Vagina (tissue), 2 donors: ENCODE measurements at regions not wholly inside any gene's neighbourhood (a gene's known extent, or its start where the extent isn't known, plus 50 kb on each side); places are given as distances from the start of the nearest gene placed in this dataset.

Experiments used
- DNase-seq, 2 donors: peaks; one replicate each; pipeline ENCODE4 v3.0.0-alpha.2; 2017; ENCODE audit errors: extremely low spot score in 2 of 2
- H3K27ac ChIP-seq: fragments of 200-600 bp; sonication (generic); one replicate; pipeline ENCODE4 v1.5.1; 2019
- H3K27me3 ChIP-seq: fragments of 200-600 bp; sonication (generic); one replicate; pipeline ENCODE4 v1.5.1; 2019
- H3K36me3 ChIP-seq, 2 donors: fragments of 200-600 bp; sonication (generic); one replicate each; pipeline ENCODE4 v1.5.1; 2017 to 2019
- H3K4me1 ChIP-seq: fragments of 200-600 bp; sonication (generic); one replicate; pipeline ENCODE4 v1.5.1; 2019
- H3K4me3 ChIP-seq, 2 donors: fragments of 200-600 bp; sonication (generic); 1 replicate in 1 of 2; 2 replicates in 1 of 2; pipeline ENCODE4 v1.5.1; 2016 to 2019
- H3K9me3 ChIP-seq: fragments of 200-600 bp; sonication (generic); one replicate; pipeline ENCODE4 v1.5.1; 2019
- POLR2A ChIP-seq, 2 donors: fragments of 450-650 bp; IDR thresholded peaks; one replicate each; pipeline ENCODE4 v1.6.1; 2017; ENCODE audit warnings: antibody characterized with exemption in 2 of 2, mild to moderate bottlenecking in 2 of 2, moderate library complexity in 2 of 2
- POLR2AphosphoS5 ChIP-seq, 2 donors: sonication (generic); formaldehyde crosslinking; IDR thresholded peaks; one replicate each; pipeline ENCODE4 v1.9.0; 2017; ENCODE audit warnings: antibody characterized with exemption in 2 of 2, mild to moderate bottlenecking in 2 of 2, low read depth in 1 of 2; ENCODE audit not compliant: insufficient read depth in 1 of 2
- intact Hi-C: fragments of 100-400 bp; cut with DNase I; formaldehyde crosslinking; loops from one replicate; pipeline ENCODE4 v1.15.1; 2023
- TF ChIP-seq, protein P1 (sequence below), 3 experiments: fragments of 450-650 bp in 2 of 3; fragments of 200-600 bp in 1 of 3; sonication (generic) in 1 of 3; IDR thresholded peaks; one replicate each; pipeline ENCODE4 v1.5.1; 2017 to 2019; ENCODE audit warnings: antibody characterized with exemption in 3 of 3, mild to moderate bottlenecking in 2 of 3, moderate library complexity in 2 of 3

DNA sequence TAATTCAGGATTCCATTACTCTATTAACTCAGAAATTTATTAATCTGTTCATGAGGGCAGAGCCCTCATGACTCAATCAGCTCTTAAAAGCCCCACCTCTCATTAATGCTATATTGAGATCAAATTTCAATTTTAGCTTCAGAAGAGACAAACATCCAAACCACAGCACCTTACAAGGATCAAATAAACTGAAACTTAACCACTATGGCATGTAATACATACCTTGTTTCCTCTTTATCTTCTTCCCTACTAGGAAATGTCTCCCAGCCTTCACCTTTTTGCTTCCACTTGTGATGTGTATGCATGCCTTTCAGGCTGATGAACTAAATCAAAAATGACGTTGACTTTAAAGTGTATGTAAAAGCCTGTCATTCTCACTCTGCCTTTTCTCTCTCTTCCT, 2121.3 kb downstream of the NCAM2 start:
- no peak for TF ChIP-seq POLR2A (IDR thresholded peaks at IDR 0.05)
- no peak for TF ChIP-seq POLR2AphosphoS5 (IDR thresholded peaks at IDR 0.05; ENCODE audit: insufficient read depth in 1 of 2, low read depth in 1 of 2)
- TF ChIP-seq, protein P1, sequence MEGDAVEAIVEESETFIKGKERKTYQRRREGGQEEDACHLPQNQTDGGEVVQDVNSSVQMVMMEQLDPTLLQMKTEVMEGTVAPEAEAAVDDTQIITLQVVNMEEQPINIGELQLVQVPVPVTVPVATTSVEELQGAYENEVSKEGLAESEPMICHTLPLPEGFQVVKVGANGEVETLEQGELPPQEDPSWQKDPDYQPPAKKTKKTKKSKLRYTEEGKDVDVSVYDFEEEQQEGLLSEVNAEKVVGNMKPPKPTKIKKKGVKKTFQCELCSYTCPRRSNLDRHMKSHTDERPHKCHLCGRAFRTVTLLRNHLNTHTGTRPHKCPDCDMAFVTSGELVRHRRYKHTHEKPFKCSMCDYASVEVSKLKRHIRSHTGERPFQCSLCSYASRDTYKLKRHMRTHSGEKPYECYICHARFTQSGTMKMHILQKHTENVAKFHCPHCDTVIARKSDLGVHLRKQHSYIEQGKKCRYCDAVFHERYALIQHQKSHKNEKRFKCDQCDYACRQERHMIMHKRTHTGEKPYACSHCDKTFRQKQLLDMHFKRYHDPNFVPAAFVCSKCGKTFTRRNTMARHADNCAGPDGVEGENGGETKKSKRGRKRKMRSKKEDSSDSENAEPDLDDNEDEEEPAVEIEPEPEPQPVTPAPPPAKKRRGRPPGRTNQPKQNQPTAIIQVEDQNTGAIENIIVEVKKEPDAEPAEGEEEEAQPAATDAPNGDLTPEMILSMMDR (IDR thresholded peaks at IDR 0.05): no peak
- intact Hi-C loops: no loop called here
- no peaks in the 10 kb centered on the region for H3K4me1 ChIP-seq
- DNase-seq: no peak
- no peaks in the 10 kb centered on the region for H3K9me3 ChIP-seq
- no peak overlapping the region for H3K4me3 ChIP-seq
- no peaks in the 10 kb centered on the region for H3K27me3 ChIP-seq
- no peaks in the 10 kb centered on the region for H3K36me3 ChIP-seq
- no peak overlapping the region for H3K27ac ChIP-seq

DNA sequence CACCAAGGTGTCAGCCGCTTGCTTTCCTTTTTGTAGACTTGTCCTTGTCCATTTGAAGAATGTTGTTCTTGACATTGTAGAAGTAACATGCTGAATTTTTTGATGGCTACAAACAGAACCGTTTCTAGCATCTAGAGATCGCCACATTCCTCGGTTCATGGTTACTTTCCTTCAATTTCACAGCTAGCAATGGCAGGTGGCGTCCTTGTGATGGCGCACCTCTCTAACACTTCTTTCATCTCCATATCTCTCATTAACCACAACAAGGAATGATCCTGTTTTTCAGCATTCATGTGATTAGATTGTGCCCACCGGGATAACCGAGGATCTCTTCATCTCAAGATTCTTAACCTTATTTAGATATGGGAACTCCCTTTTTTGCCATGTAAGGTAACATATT, 2129.8 kb downstream of the NCAM2 start:
- Histone ChIP-seq H3K4me1 (no peaks in the 10 kb centered on the region), H3K9me3 (no peaks in the 10 kb centered on the region), H3K27ac (no peak overlapping the region), H3K4me3 (no peak overlapping the region), H3K36me3 (no peaks in the 10 kb centered on the region), H3K27me3 (no peaks in the 10 kb centered on the region)
- no peak for DNase-seq
- intact Hi-C loops: no loop called here
- TF ChIP-seq, protein P1 (IDR thresholded peaks at IDR 0.05): no peak
- TF ChIP-seq POLR2A (IDR thresholded peaks at IDR 0.05) (no peak), POLR2AphosphoS5 (IDR thresholded peaks at IDR 0.05; ENCODE audit: insufficient read depth in 1 of 2, low read depth in 1 of 2) (no peak)

DNA sequence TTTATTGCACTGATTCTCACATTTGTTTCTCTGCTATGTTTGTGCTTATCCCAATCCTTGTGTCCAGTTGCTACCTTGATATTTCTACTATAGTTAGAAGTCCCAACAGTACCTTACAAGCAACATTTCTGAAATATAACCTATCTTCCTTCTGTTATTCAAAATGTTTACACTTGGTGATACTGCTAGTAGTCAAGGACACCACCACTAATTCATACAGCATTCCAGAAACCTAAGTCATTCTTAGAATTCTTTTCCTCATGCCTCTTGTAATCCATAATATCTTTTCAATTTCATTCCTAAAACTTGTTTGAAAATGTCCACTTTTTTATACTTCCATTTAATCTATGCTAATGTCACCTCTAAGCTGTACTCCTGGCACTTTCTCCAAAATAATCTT, 2132.1 kb downstream of the NCAM2 start:
- no peak overlapping the region for H3K27ac ChIP-seq
- no peak overlapping the region for H3K4me3 ChIP-seq
- no peaks in the 10 kb centered on the region for H3K4me1 ChIP-seq
- H3K27me3 ChIP-seq: no peaks in the 10 kb centered on the region
- no peak for DNase-seq
- H3K36me3 ChIP-seq: no peaks in the 10 kb centered on the region
- intact Hi-C loops: no loop called here
- H3K9me3 ChIP-seq: no peaks in the 10 kb centered on the region
- TF ChIP-seq POLR2A (IDR thresholded peaks at IDR 0.05) (no peak), POLR2AphosphoS5 (IDR thresholded peaks at IDR 0.05; ENCODE audit: insufficient read depth in 1 of 2, low read depth in 1 of 2) (no peak)
- TF ChIP-seq, protein P1 (IDR thresholded peaks at IDR 0.05): no peak

DNA sequence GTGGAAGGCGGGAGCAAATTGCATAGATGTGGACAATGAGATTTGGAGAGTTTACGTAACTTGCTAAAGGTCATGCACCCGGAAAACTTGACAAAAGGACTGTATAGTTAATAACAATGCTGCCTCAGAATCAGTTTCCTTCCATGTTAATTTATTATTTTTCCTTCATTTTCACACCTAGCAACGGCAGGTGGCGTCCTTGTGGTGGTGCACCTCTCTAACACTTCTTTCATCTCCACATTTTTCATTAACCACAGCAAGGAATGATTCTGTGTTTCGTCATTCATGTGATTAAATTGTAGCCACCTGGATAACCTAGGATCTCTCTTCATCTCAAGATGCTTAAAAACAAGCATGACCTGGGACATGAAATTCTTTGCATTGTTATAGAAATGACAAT, 2133.0 kb downstream of the NCAM2 start:
- no peaks in the 10 kb centered on the region for H3K9me3 ChIP-seq
- no peaks in the 10 kb centered on the region for H3K36me3 ChIP-seq
- no peaks in the 10 kb centered on the region for H3K4me1 ChIP-seq
- H3K27ac ChIP-seq: no peak overlapping the region
- TF ChIP-seq POLR2A (IDR thresholded peaks at IDR 0.05): no peak
- TF ChIP-seq, protein P1 (IDR thresholded peaks at IDR 0.05): no peak
- no peak for TF ChIP-seq POLR2AphosphoS5 (IDR thresholded peaks at IDR 0.05; ENCODE audit: insufficient read depth in 1 of 2, low read depth in 1 of 2)
- H3K27me3 ChIP-seq: no peaks in the 10 kb centered on the region
- DNase-seq: no peak
- no peak overlapping the region for H3K4me3 ChIP-seq
- intact Hi-C loops: no loop called here

DNA sequence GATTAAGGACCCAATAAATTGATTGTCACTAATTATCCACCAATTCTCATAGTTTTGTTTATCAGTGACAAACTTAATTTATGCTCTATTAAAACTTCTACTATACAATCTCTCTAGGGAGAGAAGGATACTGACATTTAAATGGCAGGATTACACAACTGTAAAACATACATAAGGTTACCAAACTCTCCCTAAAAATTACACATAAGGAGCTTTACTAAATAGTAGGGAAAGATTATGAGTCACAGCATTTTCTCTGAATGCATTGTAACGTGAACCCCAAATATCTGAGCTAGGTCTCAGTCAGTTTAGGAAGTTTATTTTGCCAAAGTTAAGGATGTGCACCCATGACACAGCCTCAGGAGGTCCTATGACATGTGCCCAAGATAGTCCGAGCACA, 2140.6 kb downstream of the NCAM2 start:
- H3K9me3 ChIP-seq: no peaks in the 10 kb centered on the region
- DNase-seq: no peak
- no peak for TF ChIP-seq POLR2A (IDR thresholded peaks at IDR 0.05)
- TF ChIP-seq, protein P1 (IDR thresholded peaks at IDR 0.05): no peak
- TF ChIP-seq POLR2AphosphoS5 (IDR thresholded peaks at IDR 0.05; ENCODE audit: insufficient read depth in 1 of 2, low read depth in 1 of 2): no peak
- no peaks in the 10 kb centered on the region for H3K4me1 ChIP-seq
- H3K27ac ChIP-seq: no peak overlapping the region
- no peak overlapping the region for H3K4me3 ChIP-seq
- intact Hi-C loops: no loop called here
- H3K36me3 ChIP-seq: no peaks in the 10 kb centered on the region
- H3K27me3 ChIP-seq: no peaks in the 10 kb centered on the region
